ENCODE measurements at regions not wholly inside any gene's neighbourhood (a gene's known extent, or its start where the extent isn't known, plus 50 kb on each side); places are given as distances from the start of the nearest gene placed in this dataset.

DNA sequence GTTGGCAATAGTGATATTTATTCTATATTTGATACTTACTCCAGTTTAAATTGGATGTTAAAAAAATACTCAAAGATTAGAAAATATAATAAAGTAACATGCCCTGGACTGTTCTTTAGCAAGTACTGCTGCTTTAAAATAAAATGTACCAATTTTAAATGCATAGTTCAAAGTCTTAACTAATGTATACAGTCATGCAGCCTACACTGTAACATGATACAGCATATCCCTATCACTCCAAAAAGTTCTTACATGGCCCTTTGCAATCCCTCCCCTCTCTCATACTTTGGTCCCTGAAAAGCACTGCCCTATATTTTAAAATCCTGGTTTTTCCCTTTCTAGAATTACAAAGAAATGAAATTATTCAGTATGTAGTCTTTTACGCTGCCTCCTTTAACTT is 726.6 kb downstream of the LTN1 start:
- no peak for DNase-seq

- DNase-seq = no peak
Observed at GRCh38 chr21:28263974-28264373, 728.7 kb downstream of the LTN1 start.

DNA sequence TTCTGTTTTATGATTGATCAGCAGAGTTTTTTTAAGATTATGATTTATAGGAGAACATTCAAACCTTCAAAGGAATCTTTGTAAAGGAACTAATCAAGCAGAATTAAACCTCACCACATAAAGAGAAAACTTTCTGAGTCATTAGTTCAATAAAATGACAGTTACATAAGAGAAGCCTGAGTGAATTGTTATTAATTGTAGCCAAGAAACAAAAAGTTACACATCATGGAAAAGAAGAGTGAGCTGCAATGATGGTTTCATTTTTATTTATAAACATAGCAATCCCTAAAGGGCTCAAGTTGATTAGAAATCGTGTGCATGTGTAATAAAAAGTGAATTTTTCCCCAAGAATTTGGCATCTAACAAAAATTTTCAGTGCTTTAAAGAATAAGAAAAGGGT is 731.4 kb downstream of the LTN1 start:
- DNase-seq = no peak

DNA sequence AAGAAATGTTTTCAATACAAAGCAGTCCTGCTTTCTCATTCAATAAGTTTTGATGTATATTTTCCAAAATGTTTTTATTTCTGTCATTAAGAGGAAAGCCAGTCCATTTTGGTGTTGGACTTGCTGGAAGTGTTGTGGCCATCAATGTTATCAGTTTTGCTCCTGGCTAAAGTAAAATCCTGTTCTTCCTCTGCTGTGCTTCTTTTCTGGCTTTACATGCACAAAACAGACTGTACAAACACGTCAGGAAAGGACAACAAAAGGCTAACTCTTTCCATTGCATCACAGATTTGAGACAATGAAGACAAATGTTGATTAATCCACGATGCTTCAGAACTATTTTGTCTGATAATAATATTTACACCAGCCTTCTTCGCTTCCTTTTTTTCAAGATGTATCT is 735.4 kb downstream of the LTN1 start:
- no peak for DNase-seq

GRCh38 chr21:28256837-28257236 is 735.8 kb downstream of the LTN1 start:
- DNase-seq = no peak

GRCh38 chr21:28256420-28256831 is 736.3 kb downstream of the LTN1 start:
- no peak for DNase-seq

- DNase-seq = no peak
Observed at GRCh38 chr21:28253961-28254360, 738.7 kb downstream of the LTN1 start.

- DNase-seq = no peak
Observed at GRCh38 chr21:28253338-28253737, 739.3 kb downstream of the LTN1 start.

DNA sequence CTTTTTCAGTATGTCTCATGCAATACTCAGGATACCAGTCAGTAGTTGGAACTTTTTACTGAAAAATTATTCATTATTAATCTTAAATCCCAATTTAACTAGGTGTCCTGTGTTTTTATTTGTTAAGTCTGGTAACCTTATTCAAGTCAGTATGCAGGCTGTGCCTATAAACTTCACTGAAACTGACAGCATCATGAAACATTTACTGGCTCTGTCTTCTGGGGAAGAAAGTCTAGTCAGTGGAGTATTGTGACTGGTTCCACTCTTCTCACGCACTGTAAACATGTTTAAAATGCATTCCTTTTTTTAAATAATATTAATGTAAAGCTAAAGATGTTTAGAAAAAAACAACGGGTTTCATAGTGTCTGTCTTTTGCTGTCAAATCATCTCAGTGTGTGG is 739.7 kb downstream of the LTN1 start:
- no peak for DNase-seq

GRCh38 chr21:28250946-28251345 is 741.7 kb downstream of the LTN1 start:
- no peak for DNase-seq

- no peak for DNase-seq
Observed at GRCh38 chr21:28247454-28248020, 745.1 kb downstream of the LTN1 start.

- no peak for DNase-seq
Observed at GRCh38 chr21:28240586-28240985, 752.1 kb downstream of the LTN1 start.

GRCh38 chr21:28239340-28239739 is 753.3 kb downstream of the LTN1 start:
- DNase-seq = no peak

DNA sequence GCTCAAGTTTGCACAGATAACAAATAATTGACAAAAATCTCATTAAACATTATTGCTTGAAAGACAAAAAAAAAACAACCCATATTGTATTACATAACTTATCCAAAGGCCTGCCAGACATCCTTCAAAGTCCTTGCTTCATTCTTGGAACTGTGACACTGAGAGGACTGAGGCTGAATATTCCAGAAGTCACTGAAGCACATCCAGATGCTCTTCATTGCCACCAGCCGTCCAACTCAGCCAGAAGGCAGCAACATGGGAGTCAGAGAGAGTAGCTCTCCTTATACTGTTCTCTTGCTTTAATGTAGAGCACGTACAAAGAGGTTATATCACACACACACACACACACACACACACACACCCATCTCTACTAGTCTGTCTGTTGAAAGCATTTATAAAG is 755.0 kb downstream of the LTN1 start:
- no peak for DNase-seq

- no peak for DNase-seq
Observed at GRCh38 chr21:28235169-28235895, 757.3 kb downstream of the LTN1 start.

- DNase-seq = no peak
Observed at GRCh38 chr21:28234326-28234725, 758.4 kb downstream of the LTN1 start.

DNA sequence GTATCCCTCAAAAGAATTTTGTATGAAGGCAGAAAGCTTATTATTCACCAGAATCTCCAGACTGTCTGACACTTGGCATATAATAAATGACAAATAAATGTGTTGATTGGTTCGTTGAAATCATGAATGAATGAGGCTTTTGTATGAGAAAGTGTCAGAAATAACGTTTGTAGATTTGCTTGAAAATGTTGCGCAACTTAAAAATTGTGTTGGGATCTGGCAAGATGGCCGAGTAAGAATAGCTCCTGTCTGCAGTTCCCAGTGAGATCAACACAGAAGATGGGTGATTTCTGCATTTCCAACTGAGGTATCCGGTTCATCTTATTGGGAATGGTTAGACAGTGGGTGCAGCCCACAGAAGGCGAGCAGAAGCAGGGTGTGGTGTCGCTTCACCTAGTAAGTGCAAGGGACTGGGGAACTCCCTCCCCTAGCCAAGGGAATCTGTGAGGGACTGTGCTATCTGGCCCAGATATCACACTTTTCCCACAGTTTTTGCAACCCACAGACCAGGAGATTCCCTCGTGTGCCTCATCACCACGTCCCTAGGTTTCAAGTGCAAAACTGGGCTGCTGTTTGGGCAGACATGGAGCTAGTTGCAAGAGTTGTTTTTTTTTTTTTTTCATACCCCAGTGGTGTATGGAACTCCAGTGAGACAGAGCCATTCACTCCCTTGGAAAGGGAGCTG is 759.0 kb downstream of the LTN1 start:
- no peak for DNase-seq

- DNase-seq = no peak
Observed at GRCh38 chr21:28230559-28230958, 762.1 kb downstream of the LTN1 start.

- DNase-seq = no peak
Observed at GRCh38 chr21:28229814-28230213, 762.9 kb downstream of the LTN1 start.

DNA sequence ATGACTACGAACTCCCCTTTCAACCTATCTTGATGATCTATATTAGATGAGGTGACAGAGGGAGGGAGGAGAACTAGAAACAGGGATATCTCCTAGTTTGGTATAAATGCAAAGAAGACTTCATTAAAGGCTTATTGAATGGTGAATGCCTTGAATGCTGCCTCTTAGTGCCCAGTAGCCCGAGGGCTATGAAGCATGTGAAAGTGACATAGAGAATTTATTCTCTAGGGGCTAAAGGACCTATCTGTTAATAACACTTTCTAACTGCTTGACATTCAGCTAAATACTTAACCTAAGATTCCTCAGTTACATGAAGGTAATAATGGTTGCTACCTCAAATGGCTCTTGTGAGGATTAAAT is 764.1 kb downstream of the LTN1 start:
- DNase-seq = no peak

DNA sequence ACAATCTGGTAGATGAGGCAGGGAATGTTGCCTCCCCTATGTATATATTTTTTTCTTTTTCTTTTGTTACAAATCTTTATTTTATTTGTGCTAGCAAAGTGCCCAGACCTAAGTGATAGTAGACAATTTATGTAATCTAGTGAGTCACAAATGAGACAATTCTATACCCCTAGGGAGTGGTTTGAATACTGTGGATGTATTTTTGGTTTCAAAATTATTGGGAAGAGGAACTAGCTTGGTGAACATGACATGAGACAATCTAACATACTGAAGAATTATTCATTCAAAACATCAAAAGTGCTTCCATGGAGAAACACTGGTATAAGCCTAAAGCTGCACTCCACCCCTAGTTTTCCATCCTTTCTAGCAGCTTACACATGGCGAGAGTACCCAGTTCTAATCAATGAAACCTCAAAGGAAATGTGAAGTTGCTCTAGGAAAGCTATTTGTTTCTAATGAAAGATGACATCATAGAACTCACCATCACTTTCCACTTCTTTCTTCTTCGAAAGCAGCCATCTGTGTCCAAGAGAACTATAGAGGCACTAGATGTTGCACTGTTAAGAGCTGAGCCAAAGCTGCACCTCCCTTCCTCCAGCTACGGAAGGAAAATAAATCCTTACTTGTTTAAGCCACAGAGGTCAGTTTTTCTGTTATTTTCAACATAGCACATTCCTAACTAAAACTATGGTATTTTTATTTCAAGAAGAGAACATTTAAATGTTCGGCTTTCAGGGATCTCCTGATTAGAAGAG is 764.6 kb downstream of the LTN1 start:
- no peak for DNase-seq

GRCh38 chr21:28226563-28226962 is 766.1 kb downstream of the LTN1 start:
- no peak for DNase-seq

DNA sequence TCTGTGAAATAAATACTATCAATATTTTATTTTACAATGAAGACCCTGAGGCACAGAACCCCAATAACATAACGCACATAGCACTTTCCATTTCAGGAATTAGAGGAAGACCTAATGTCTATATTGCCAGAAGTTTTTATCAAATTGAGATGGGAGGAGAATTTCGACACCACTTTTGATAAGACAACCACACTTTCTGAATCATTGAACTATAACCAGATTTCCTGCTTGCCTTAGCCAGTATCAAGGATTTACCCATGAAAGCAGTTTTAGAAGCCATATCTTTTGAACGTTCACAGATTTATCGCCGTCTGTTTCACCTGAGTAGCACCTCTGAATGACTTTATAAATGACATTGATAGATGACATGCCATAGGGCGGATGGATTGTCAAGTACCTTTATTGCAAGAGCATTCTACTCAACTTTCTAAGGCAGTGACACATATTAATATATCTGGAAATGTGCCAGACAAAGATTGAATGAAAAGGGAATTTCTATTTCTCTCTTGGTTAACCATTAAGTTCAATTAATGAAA is 768.4 kb downstream of the LTN1 start:
- DNase-seq = no peak

DNA sequence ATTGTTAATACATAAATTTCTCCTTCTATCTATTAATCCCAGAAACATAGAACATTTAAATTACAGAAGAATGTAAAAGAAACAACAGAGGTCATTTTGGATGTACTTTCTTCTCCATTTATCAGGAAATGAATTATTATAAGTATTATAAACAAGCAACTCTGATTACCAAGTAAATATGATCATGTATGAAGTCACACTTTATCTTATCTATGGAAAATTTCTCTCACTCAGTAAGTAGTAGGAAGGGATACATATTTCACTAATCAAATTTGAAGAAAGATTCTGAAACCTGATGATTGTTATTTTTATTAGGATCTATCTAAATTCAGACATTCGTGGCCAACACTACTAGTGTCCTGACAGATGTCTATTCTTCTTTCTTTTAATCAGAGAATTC is 770.7 kb downstream of the LTN1 start:
- no peak for DNase-seq
